HG02571 (cell line): ENCODE measurements at regions not wholly inside any gene's neighbourhood (a gene's known extent, or its start where the extent isn't known, plus 50 kb on each side); places are given as distances from the start of the nearest gene placed in this dataset.
A peak's percentile ranks its signal among the peaks of the same experiment; 100 is the strongest.
"Not testable (repeated sequence)": the region's sequence is repeated elsewhere in the genome, so short reads cannot be mapped to it uniquely, and the experiment has no call there.

Experiments used
- ATAC-seq: cut with Tn5 transposase; IDR thresholded peaks from one replicate; pipeline ENCODE4 v1.9.1; 2021; ENCODE audit warnings: mild to moderate bottlenecking, moderate library complexity; ENCODE audit not compliant: unreplicated experiment

DNA sequence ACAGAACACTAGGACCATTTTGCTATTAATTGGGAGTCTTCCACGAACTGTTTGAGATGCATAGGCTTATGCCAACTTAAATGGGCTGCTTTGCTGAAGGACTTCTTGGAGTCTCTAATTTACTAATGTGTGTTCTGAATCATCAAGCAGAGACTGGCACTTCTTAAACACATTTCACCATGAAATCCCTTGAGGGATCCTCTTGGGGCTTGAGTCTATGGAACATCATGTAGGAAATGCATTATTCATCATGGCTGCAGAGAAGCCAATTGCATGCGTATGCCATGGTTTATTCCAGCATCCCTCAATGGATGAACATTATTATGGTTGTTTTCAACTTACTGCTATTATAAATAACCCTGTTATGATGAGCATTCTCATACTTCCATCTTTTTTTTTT is 73.4 kb downstream of the FGD2 start:
- ATAC-seq, result no peak

DNA sequence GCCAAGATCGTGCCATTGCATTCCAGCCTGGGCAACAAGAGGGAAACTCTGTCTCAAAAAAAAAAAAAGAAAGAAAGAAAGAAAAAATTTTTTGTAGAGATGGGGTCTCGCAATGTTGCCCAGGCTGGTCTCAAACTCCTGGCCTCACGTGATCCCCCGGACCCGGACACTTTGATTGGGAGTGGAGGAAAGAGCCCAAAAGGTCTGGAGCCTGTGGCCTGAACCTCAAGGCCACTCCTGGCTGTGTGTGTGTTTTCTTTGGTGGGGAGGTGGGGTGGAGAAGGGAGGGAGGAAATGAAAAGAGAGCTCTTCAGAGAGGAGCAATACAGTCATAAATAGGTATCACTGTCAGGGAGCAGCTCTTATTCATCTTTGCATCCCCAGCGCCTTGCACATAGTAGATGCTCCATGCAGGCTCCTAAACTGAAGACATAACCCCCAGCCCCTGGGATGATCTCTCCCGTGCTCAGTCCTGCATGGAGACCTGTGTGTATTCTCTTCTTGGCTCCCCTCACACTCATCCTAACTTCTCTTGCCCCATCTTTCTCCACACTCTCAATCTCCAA is 75.7 kb downstream of the FGD2 start:
- ATAC-seq, result no peak

DNA sequence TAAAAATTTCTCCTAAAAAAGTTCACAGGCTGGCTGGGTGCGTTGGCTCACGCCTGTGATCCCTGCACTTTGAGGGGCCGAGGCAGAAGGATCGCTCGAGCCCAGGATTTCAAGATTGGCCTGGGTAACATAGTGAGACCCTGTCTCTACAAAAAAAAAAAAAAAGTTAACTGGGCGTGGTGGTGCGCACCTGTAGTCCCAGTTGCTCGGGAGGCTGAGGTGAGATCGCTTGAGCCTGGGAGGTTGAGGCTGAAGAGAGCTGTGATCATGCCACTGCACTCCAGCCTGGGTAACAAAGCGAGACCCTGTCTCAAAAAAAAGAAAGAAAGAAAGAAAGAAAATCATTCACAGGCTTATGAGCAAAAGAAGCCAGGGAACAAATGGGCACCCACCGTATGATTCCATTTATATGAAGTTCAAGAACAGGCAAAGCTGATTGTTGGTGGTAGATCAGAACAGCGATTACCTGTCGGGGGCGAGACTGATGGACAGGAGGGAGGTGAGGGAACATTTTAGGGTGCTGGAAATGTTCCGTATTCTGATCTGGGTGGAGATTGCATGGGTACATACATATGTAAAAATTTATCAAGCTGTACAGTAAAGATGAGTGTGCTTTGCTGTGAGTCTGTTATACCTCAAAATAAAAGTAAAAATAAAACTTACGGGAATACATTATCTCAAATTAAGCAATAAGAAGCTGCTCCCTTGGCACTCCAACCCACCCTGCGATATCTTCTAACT is 77.1 kb downstream of the FGD2 start:
- no peak for ATAC-seq

DNA sequence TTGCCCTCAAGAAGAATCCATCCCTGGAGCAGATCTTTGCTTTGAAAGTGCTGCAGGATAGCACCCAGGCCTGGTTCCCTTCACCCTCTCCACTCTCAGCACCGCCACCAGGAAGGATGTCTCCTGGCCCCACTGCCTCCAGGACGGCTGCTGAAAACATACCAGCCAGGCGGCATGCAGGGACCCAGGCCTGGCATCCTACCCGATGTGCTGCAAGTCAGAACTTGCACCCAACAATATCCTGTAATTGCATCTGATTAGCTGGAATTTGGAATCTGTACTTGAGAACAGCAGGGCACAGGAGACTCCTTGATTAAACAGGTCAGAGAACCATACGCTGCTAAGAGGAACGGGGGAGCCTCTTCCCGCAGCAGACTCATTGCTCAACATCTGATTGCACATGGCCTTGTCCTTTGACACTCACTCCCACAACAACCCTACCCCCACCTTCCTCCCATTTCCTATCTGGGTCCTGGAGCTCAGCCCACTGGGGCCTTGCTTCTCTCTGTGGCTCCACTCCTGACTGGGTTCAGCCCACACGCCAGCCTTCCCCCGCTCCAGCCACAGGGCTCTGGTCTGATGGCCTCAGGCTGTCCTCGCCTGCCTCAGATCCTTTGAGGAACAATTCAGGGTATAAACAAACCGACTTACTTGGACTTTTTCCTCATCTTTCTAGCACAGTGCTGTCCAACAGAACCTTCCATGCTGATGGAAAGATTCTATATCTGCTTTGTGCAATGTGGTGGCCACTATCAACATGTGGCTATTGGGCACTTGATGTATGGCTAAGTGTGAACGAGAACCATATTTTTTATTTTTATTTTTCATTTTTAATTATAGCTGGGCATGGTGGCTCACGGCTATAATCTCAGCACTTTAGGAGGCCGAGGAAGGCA is 78.0 kb downstream of the FGD2 start:
- ATAC-seq, result no peak

DNA sequence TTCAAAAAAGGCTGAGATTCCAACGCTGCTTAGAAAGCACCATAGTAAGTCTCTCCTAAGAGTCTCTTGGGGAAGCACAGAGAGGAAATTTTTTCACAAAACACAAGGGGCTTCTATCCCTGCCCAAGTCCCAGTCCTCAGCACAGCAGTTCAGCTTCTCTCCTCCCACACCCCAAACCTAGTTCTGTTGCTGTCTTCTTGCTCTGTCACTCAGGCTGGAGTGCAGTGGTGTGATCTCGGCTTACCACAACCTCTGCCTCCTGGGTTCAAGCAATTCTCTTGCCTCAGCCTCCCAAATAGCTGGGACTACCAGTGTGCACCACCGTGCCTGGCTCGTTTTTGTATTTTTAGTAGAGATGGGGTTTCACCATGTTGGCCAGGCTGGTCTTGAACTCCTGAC is 79.2 kb downstream of the FGD2 start:
- ATAC-seq, result not testable (repeated sequence)

DNA sequence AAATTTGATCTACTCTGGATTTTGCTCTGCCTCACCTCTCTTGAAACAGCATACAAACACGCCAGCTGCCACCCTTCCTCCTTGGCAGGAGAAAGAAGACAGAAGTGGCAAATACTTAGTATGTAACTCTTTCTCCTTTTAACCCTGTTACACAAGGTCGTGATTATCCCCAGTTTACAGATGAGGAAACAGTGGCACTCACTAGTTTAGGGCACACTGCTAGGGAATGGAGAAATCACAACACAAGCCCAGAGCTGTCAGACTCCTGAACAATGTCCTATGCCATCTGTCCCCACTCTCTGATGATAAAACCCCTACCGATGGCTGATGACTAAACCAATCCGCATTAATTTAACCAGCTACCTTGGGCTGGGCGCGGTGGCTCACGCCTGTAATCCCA is 79.7 kb downstream of the FGD2 start:
- no peak for ATAC-seq

DNA sequence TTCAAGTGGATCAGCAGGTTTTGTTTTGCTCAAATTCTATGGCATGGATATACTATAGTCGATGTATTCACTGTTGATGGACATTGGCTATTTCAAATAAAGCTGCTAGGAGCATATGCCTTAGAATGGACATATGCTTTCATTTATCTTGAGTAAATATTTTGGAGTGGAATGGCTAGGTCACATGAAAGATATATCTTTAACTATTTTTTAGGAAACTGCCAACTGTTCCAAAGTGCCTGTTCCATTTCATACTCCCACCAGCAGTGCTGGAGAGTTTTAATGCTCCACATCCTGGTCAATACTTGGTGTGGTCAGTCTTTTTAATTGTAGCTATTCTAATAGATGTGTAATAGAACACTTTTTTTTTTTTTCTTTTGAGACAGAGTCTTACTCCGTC is 81.1 kb upstream of the PIM1 start:
- ATAC-seq, result no peak

DNA sequence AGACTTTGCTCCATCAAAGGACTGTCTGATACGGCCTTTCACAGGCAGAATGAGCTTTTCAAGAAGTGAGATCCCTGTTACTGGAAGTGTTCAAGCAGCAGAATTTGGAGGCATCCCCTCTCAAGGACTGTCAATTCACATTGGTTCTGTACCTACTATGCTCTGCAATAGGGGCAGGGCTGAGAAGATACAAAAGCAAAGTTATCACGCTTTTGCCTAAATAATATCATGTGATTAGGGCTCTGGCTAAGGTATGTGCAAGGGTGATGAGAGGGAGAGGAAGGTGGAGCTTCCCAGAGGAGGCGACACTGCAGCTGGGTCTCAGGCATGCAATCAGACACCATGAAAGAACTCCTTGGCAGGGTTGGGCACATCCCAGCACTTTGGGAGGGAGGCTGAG is 80.2 kb upstream of the PIM1 start:
- no peak for ATAC-seq

DNA sequence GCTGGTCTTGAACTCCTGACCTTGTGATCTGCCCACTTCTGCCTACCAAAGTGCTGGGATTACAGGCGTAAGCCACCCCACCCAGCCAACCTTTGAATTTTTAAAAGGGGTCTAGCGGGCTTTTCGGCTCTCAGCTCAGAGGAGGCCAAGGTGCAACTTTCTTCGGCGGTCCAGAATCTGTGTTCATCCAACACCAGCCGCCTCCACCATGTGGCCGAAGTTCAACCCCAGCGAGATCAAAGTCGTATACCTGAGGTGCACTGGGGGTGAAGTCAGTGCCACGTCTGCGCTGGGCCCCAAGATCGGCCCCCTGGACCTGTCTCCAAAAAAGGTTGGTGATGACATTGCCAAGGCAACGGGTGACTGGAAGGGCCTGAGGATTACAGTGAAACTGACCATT is 78.8 kb upstream of the PIM1 start:
- ATAC-seq, result not testable (repeated sequence)

DNA sequence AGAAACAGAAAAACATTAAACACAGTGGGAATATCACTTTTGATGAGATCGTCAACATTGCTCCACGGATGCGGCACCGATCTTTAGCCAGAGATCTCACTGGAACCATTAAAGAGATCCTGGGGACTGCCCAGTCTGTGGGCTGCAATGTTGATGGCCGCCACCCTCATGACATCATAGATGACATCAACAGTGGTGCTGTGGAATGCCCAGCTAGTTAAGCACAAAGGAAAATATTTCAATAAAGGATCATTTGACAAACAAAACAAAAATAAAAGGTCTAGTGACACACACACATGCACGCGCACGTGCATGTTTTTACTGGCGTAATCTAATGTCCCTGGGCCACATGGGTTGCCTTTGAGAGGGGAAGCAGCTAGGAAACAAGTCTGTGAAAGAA is 78.4 kb upstream of the PIM1 start:
- ATAC-seq, result not testable (repeated sequence)

DNA sequence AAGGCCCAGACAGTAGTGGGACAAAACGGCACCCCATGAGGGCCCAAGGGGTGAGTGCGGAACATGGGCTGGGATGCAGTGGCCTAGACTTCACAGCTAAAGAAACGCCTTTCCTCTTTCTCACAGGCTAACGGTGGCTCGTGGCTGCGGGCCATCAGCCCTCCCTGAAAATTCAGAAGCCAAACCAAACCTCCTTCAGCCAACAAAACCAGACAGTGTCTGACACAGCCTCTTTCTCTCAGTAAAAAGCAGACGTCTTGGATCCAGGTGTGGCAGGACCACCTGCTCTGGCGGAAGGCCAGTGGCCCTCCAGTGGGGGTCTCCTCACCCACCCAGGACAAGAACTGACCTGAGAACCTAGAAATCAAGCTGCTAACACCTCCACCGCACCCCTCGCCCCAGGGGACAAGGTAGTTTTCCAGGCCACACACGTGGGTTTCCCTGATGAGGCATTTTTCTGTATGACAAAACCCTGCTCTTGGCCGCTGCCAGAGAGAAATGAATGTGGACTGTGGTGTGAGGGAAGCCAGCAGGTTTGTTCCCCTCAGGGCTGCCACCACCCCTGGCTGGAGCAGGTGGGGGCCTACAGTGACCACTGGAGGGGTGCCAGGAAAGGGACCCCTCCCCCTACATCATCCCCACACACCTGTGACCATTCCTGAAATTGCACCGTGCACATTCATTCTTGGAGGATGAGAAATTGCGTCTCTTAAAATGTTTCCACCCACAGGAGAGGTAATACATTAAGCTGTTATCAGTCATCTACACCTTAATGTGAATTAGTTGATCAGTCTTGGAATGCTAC is 76.8 kb upstream of the PIM1 start:
- no peak for ATAC-seq

DNA sequence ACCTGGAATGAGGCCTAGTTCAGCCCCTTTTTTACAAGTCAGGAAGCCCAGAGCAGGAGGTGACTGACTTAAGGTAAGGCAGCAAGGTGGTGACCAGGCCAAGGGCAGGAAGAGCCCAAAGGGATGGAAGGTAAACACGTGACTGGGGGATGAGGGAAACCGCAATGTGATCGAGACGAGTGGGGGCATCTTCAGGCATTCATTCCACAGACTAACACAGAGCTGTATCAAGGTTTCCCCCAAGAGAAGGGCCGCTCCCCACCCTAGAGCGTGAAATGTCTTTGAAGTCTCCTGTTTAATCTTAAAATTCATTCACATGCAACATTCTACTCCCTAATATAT is 76.3 kb upstream of the PIM1 start:
- ATAC-seq, result no peak

DNA sequence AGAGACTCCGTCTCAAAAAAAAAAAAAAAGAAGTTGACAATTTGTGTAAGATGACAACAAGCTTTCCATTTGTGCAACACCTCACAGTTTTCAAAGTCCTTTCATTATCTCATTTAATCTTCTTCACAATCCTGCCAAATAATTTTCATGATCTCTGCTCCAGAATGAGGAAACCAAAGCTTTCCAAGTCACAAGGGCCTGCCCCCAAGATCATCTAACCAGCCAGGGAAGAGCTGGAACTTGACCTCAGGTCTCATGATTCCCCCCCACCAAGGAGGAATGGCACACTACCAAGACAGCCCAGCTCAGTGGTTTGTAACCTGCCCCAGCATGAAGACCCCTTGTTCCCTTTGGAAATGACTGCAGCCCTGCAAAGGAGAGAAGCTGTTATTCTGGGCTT is 74.0 kb upstream of the PIM1 start:
- ATAC-seq, result no peak

DNA sequence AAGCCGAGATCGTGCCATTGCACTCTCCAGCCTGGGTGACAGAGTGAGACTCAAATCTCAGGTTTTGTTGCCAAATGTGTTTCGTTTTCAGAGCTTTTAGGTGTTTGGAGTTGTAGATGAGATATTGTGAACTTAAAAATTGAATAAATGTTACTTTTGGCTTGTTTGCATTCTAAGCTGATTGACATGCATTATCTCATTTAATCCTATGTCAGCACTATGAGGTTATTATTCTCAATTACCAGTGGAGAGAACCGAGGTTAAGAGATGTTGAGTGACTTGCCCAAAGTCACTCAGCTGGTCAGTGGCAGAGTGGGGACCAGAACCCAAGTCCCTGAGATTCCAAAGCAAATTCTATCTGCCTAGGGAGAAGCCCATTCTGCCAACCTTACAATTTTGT is 72.6 kb upstream of the PIM1 start:
- no peak for ATAC-seq

DNA sequence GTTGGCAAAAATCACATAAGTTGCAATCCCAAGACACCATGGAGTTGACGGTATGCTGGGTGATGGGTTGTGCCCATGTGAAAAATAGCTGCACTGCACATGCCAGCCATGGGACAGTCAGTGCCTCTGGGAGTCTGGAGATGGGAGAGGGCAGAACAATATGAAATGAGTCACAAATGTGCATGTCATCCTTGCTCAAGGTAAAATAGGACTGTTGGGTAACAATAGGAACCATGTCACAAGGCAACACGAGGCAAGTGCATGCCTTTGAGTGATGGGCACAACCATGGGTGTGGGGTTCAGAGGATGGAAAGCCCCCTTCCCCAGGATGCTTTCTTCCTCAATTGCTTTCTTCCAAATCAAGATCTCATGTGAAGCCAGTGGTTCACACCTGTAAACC is 70.5 kb upstream of the PIM1 start:
- no peak for ATAC-seq

DNA sequence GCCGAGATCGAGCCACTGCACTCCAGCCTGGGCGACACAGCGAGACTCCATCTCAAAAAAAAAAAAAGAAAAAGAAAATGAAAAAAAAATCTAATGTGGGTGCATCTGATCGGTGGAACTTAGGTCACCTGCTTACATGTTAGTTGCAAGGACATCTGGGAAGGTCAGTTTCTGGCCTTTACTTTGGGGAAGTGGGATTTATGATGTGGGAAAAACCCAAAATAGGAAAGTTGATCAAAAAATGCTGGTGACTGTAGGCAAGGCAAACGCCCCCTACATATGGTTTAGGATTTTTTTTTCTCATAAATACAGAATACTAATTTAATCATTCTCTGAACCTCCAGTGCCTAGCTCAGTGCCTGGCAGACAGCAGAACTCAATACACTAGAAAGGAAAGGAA is 69.2 kb upstream of the PIM1 start:
- no peak for ATAC-seq

DNA sequence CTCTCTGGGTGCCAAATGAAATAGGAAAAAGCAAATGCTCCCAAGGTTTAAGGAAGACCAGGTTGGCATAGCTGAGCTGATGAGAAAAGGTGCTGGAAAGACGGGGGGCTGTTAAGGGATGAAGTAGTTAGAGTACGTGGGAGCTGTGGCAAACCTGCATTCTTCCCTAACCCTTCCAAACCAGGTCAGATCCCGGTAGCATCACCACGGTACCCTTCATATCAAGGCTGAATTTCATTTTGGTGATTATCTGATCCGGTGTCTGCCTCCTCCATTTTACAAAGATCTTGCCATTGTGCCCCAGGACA is 68.0 kb upstream of the PIM1 start:
- ATAC-seq, result no peak

DNA sequence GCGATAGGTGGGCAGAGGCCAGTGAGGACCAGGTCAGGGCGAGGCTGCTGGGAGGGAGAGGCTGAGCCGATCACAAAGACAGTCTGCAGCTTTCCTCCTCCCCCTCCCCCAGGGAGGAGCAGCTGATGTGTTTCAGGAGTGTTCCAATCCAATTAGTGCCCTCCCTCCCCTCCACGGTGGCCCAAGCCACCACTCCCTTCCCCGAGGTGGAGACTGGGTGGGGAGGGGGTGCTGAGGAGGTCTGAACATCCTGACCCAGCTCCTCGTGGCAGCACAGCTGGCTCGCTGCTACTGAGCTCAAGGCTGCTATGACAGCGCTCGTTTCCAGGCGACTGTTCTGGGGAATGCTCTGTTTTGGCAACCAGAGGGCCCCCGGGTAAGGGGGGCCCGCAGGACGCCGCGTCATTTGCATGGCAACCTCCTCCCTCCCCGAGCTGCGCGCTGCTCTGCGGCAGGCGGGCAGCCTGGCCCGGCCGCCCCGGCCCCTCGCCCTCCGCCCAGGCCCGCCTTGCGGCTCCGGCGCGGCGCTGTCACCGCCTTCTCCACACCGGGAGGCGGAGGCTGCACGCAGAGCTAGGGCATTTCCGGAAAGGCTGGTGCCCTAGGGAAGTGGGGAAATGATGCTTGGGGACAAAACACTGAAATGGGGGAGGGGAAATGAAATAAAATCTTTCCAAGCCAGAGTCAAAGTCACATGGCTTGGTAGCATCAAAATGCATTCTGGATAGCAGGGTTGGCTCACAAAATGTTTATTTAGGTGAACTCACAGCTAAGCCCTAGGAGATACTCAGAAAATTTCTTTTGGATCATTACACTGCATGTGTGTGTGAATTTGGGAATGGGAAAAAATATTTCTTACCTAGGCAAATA is 67.4 kb upstream of the PIM1 start:
- peak; percentile 63 for ATAC-seq

DNA sequence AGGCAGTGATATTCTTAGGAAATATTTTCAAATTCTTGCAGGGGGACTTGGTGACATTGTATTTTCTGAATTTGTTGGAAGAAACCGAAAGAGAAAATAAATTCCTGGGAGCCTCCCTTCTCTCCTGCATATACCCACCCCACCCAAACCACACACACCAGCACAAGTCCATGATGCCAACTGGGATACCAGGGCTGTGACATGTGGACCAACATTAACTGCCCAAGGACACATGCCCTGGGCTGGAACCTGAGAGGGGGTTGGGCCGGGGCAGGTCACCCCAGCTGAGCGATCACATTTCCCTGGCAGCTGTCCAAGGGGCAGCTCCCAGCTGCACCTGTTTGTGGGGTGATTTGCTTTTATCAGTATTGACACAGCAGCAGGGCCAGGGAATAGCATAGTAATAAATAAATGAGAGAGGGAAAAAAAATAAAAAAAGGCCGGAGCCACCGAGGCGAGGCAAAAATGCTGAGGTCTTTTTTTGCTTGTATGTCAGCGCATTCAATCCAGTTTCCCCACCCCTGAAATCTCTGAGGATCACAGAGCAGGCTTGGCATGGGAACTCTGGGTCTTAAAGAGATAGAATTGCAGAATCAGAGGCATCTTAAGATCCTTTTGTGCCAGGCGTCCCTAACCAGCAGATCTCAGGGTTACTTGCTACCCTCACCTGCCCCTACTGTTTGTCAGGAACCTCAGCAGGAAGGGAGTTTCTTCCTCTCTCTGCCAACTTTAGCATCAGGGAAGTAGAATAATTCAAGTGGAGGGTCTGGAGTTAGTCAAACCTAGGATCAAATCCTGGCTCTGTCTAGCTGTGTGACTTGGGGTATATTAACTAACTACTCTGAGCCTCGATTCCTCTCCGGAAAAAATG is 66.5 kb upstream of the PIM1 start:
- ATAC-seq, result no peak

DNA sequence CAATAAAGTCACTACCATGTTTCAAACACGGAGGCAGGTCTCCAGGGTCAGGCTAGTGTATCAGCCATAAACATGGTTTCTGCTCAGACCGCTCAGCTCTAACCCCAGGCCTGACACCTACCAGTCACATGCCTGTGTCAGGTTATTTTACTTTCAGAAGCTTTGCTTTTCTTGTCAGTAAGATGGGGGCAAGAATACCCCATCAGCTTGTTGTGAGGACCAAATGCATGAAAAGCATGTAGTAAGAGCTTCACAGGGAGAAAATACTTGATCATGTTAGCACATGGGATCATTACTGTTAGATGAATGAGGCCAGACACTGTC is 65.2 kb upstream of the PIM1 start:
- ATAC-seq, result no peak
